Uterus (tissue), 3 donors: ENCODE measurements at regions not wholly inside any gene's neighbourhood (a gene's known extent, or its start where the extent isn't known, plus 50 kb on each side); places are given as distances from the start of the nearest gene placed in this dataset.

Source experiments
- DNase-seq, 2 donors: peaks; one replicate each; pipeline ENCODE4 v3.0.0-alpha.2; 2019 to 2020
- H3K27ac ChIP-seq, 2 donors: fragments of 200-600 bp; sonication (generic); 1 replicate in 1 of 2; 2 replicates in 1 of 2; pipeline ENCODE4 v1.5.1; 2016 to 2018
- H3K27me3 ChIP-seq, 2 donors: fragments of 200-600 bp; sonication (generic); one replicate each; pipeline ENCODE4 v1.5.1; 2018 to 2019; ENCODE audit warnings: control low read depth in 1 of 2
- H3K36me3 ChIP-seq, 2 donors: fragments of 200-600 bp; sonication (generic); one replicate each; pipeline ENCODE4 v1.5.1; 2019; ENCODE audit warnings: control low read depth in 1 of 2
- H3K4me1 ChIP-seq, 2 donors: fragments of 200-600 bp; sonication (generic); one replicate each; pipeline ENCODE4 v1.5.1; 2018 to 2019; ENCODE audit warnings: control low read depth in 1 of 2
- H3K4me3 ChIP-seq, 2 donors: fragments of 200-600 bp; sonication (generic); 1 replicate in 1 of 2; 2 replicates in 1 of 2; pipeline ENCODE4 v1.5.1; 2018 to 2019; ENCODE audit warnings: mild to moderate bottlenecking in 1 of 2
- H3K9me3 ChIP-seq, 2 donors: fragments of 200-600 bp; sonication (generic); one replicate each; pipeline ENCODE4 v1.5.1; 2019; ENCODE audit warnings: control low read depth in 1 of 2
- CTCF ChIP-seq, 4 experiments: fragments of 200-600 bp in 2 of 4; fragments of 450-650 bp in 2 of 4; sonication (generic) in 2 of 4; IDR thresholded peaks; one replicate each; pipeline ENCODE4 v1.5.1; 2016 to 2019; ENCODE audit warnings: antibody characterized with exemption in 4 of 4, mild to moderate bottlenecking in 2 of 4, moderate library complexity in 1 of 4
- POLR2A ChIP-seq, 2 donors: fragments of 450-650 bp; IDR thresholded peaks; one replicate each; pipeline ENCODE4 v1.6.1; 2016; ENCODE audit warnings: antibody characterized with exemption in 2 of 2, mild to moderate bottlenecking in 1 of 2, moderate library complexity in 1 of 2
- intact Hi-C: fragments of 100-400 bp; cut with DNase I; formaldehyde crosslinking; loops from one replicate; pipeline ENCODE4 v1.15.1; 2023; ENCODE audit warnings: low total_unique reads
- donor health status: DM: yes; HTN: yes; CAD: no.

- no peaks in the 10 kb centered on the region for H3K9me3 ChIP-seq
- no peak for DNase-seq
- H3K36me3 ChIP-seq: no peaks in the 10 kb centered on the region
- H3K4me1 ChIP-seq: no peaks in the 10 kb centered on the region
- H3K27me3 ChIP-seq: no peaks in the 10 kb centered on the region
- TF ChIP-seq POLR2A (IDR thresholded peaks at IDR 0.05) (no peak), CTCF (IDR thresholded peaks at IDR 0.05) (no peak)
- H3K27ac ChIP-seq: no peak overlapping the region
- intact Hi-C loops: no loop called here
- H3K4me3 ChIP-seq: no peak overlapping the region
These were observed 81.6 kb upstream of the HS3ST2 start for GRCh38 chr16:22732400-22732799.

GRCh38 chr16:22732959-22733358 is 81.0 kb upstream of the HS3ST2 start:
- H3K27me3 ChIP-seq: no peaks in the 10 kb centered on the region
- intact Hi-C loops: no loop called here
- H3K9me3 ChIP-seq: no peaks in the 10 kb centered on the region
- no peak for DNase-seq
- no peak overlapping the region for H3K4me3 ChIP-seq
- no peak overlapping the region for H3K27ac ChIP-seq
- no peaks in the 10 kb centered on the region for H3K4me1 ChIP-seq
- TF ChIP-seq POLR2A (IDR thresholded peaks at IDR 0.05): no peak
- TF ChIP-seq CTCF (IDR thresholded peaks at IDR 0.05): no peak
- no peaks in the 10 kb centered on the region for H3K36me3 ChIP-seq

- no peaks in the 10 kb centered on the region for H3K9me3 ChIP-seq
- H3K4me3 ChIP-seq: no peak overlapping the region
- intact Hi-C loops: no loop called here
- TF ChIP-seq CTCF (IDR thresholded peaks at IDR 0.05) (no peak), POLR2A (IDR thresholded peaks at IDR 0.05) (no peak)
- H3K27me3 ChIP-seq: no peaks in the 10 kb centered on the region
- no peaks in the 10 kb centered on the region for H3K4me1 ChIP-seq
- no peaks in the 10 kb centered on the region for H3K36me3 ChIP-seq
- DNase-seq: no peak
- H3K27ac ChIP-seq: no peak overlapping the region
These were observed 79.6 kb upstream of the HS3ST2 start for GRCh38 chr16:22734368-22734767.

GRCh38 chr16:22736791-22737190 is 77.2 kb upstream of the HS3ST2 start:
- intact Hi-C loops: no loop called here
- no peak for DNase-seq
- H3K4me1 ChIP-seq: no peaks in the 10 kb centered on the region
- TF ChIP-seq CTCF (IDR thresholded peaks at IDR 0.05) (no peak), POLR2A (IDR thresholded peaks at IDR 0.05) (no peak)
- H3K27ac ChIP-seq: no peak overlapping the region
- no peaks in the 10 kb centered on the region for H3K27me3 ChIP-seq
- H3K9me3 ChIP-seq: no peaks in the 10 kb centered on the region
- H3K4me3 ChIP-seq: no peak overlapping the region
- no peaks in the 10 kb centered on the region for H3K36me3 ChIP-seq

GRCh38 chr16:22739077-22739476 is 74.9 kb upstream of the HS3ST2 start:
- DNase-seq: no peak
- Histone ChIP-seq H3K4me1 (no peaks in the 10 kb centered on the region), H3K4me3 (no peak overlapping the region), H3K9me3 (no peaks in the 10 kb centered on the region), H3K27me3 (no peaks in the 10 kb centered on the region), H3K27ac (no peak overlapping the region), H3K36me3 (no peaks in the 10 kb centered on the region)
- intact Hi-C loops: no loop called here
- TF ChIP-seq POLR2A (IDR thresholded peaks at IDR 0.05) (no peak), CTCF (IDR thresholded peaks at IDR 0.05) (no peak)
